ENCODE measurements at regions not wholly inside any gene's neighbourhood (a gene's known extent, or its start where the extent isn't known, plus 50 kb on each side); places are given as distances from the start of the nearest gene placed in this dataset.

- TF ChIP-seq SMC3 (conservative IDR thresholded peaks at IDR 0.05; ENCODE audit: poor library complexity) (no peak), EP300 (conservative IDR thresholded peaks at IDR 0.05; ENCODE audit: poor library complexity, severe bottlenecking) (no peak), CTCF (IDR thresholded peaks at IDR 0.05; ENCODE audit: poor library complexity, severe bottlenecking) (no peak), POLR2AphosphoS5 (IDR thresholded peaks at IDR 0.05) (no peak)
Measured at GRCh38 chr4:129208481-129208880, 112.5 kb downstream of the C4orf33 start.

All from neural cell (in vitro differentiated cells).